Epithelial cell of esophagus (primary cell): ENCODE measurements at regions not wholly inside any gene's neighbourhood (a gene's known extent, or its start where the extent isn't known, plus 50 kb on each side); places are given as distances from the start of the nearest gene placed in this dataset.

Experiments used
- DNase-seq: peaks from one replicate; pipeline ENCODE4 v3.0.0; 2010; ENCODE audit warnings: low read depth
- H3K4me3 ChIP-seq: 2 replicates; pipeline ENCODE4 v1.5.1; 2011; ENCODE audit warnings: mild to moderate bottlenecking, low read length, control low read depth
- TF ChIP-seq, protein P1 (sequence below): IDR thresholded peaks from 2 replicates; pipeline ENCODE4 v1.5.1; 2011; ENCODE audit warnings: low read depth, mild to moderate bottlenecking, low read length, control low read depth, inconsistent platforms; ENCODE audit not compliant: insufficient read depth; ENCODE audit errors: missing control alignments

DNA sequence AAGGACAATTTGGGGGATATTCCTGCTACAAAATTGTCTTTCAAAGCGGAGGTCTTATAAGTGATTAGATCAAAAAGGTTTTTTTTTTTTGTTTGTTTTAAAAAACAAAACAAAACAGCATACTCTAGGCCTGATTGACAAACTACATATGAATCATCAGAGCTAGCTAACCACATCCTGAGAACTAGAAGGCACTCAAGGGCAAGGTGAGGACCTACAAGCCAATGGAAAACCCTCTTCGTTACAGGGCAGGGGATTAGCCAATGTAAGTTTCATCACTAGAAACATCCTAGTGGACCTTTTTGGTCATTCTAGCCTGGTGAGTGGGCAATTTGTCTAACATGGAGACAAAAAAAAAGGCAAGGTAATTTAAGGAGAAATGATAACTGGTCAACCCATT, 428.6 kb downstream of the RFC3 start:
- H3K4me3 ChIP-seq, result no peak overlapping the region
- DNase-seq, result peak; percentile 80
- TF ChIP-seq, protein P1, sequence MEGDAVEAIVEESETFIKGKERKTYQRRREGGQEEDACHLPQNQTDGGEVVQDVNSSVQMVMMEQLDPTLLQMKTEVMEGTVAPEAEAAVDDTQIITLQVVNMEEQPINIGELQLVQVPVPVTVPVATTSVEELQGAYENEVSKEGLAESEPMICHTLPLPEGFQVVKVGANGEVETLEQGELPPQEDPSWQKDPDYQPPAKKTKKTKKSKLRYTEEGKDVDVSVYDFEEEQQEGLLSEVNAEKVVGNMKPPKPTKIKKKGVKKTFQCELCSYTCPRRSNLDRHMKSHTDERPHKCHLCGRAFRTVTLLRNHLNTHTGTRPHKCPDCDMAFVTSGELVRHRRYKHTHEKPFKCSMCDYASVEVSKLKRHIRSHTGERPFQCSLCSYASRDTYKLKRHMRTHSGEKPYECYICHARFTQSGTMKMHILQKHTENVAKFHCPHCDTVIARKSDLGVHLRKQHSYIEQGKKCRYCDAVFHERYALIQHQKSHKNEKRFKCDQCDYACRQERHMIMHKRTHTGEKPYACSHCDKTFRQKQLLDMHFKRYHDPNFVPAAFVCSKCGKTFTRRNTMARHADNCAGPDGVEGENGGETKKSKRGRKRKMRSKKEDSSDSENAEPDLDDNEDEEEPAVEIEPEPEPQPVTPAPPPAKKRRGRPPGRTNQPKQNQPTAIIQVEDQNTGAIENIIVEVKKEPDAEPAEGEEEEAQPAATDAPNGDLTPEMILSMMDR, result no peak

GRCh38 chr13:34247596-34247995, 429.6 kb downstream of the RFC3 start:
- H3K4me3 ChIP-seq, result no peak overlapping the region
- no peak for DNase-seq
- TF ChIP-seq, protein P1, result no peak

GRCh38 chr13:34249546-34250039, 431.6 kb downstream of the RFC3 start:
- H3K4me3 ChIP-seq, result no peak overlapping the region
- TF ChIP-seq, protein P1, result no peak
- no peak for DNase-seq

DNA sequence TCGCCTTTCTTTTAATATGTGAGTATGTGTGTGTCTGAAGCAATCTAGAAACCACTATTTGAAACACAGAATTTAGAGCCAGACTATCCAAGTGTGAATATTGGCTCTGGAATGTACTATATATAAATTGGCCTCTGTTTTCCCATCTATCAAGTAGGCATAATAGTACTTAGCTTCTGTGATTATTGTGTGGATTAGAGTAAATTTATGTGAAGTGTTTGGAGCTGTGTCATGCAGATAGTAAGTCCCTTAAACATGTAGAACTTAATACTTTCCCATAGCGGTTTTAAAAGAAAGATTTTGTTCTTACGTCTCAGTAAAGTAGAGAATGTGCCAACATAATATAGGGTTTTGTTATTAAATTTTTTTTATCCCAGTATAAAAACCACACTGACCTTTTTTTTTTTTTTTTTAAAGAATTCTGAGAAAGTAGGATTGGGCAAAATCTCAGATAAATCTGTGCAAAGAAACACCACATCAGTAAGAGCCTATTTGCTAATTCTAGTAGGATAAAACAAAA, 432.3 kb downstream of the RFC3 start:
- no peak for DNase-seq
- H3K4me3 ChIP-seq, result no peak overlapping the region
- TF ChIP-seq, protein P1, result no peak

DNA sequence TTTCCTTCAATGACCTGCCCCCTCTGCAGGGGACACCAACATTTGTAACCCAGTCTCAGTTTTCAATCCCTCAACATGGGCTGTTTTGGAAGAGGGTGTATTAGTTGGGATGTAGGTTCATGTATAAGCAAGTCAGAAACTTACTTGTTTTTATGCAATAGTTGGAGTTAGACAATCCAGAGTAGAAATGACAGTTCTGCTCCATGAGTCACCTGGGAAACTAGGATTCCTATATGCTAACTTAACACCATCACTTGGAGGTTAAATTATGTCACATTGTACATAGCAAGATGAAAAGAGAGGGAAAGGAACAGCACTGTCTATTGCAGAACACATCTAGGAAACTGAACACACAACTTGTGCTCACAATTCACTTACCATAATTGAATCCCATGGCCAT, 436.4 kb downstream of the RFC3 start:
- TF ChIP-seq, protein P1, result no peak
- H3K4me3 ChIP-seq, result no peak overlapping the region
- DNase-seq, result peak; percentile 85

DNA sequence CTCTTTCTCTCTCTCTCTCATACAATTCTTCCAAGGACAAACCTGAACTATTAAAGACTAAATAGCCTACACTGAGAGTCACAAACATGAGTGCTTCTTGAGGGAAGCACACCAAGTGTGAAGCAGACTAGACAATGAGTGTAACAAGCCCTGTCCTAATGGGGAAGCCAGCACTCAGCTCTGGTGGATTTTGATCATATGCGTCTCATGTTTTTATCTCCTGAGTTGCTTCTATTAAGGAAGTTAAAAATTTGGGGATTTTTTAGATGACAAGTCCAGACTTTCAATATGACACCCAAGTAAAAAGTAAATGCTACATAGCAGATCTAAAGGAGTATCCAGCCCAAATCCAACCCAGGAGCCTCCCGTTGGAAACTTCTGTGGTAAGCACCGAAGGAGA, 437.8 kb downstream of the RFC3 start:
- H3K4me3 ChIP-seq, result no peak overlapping the region
- TF ChIP-seq, protein P1, result no peak
- DNase-seq, result no peak

GRCh38 chr13:34256236-34256635, 438.3 kb downstream of the RFC3 start:
- H3K4me3 ChIP-seq, result no peak overlapping the region
- TF ChIP-seq, protein P1, result no peak
- no peak for DNase-seq
